HL-60 (cell line): ENCODE measurements at regions not wholly inside any gene's neighbourhood (a gene's known extent, or its start where the extent isn't known, plus 50 kb on each side); places are given as distances from the start of the nearest gene placed in this dataset.
"Not testable (repeated sequence)": the region's sequence is repeated elsewhere in the genome, so short reads cannot be mapped to it uniquely, and the experiment has no call there.

ENCODE experiments used
- POLR2AphosphoS5 ChIP-seq: IDR thresholded peaks from 2 replicates; pipeline ENCODE4 v1.6.1; 2012; ENCODE audit warnings: low read depth
- TF ChIP-seq, protein P1 (sequence below): IDR thresholded peaks from one replicate; pipeline ENCODE4 v1.5.1; 2011; ENCODE audit warnings: low read length, control low read depth, inconsistent platforms; ENCODE audit not compliant: insufficient read depth

DNA sequence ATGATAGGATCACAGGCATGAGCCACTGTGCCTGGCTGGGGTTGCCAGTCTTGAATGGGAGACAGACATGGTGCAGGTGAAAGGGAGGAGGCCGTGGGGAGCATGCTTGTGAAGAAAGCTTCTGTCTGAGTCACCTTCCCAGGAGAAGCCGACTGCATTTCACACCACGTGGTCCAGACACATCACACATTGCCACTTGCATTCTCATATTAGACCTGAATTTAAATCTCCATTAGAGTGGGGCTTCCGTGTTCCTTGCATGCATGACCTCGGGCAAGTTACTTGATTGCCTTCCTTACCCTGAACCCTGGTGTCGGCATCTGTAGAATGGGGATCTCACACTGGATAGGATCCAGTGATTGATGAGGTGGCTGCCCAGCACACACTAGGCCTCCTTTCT is 2899.6 kb downstream of the RPIA start:
- TF ChIP-seq, protein P1, sequence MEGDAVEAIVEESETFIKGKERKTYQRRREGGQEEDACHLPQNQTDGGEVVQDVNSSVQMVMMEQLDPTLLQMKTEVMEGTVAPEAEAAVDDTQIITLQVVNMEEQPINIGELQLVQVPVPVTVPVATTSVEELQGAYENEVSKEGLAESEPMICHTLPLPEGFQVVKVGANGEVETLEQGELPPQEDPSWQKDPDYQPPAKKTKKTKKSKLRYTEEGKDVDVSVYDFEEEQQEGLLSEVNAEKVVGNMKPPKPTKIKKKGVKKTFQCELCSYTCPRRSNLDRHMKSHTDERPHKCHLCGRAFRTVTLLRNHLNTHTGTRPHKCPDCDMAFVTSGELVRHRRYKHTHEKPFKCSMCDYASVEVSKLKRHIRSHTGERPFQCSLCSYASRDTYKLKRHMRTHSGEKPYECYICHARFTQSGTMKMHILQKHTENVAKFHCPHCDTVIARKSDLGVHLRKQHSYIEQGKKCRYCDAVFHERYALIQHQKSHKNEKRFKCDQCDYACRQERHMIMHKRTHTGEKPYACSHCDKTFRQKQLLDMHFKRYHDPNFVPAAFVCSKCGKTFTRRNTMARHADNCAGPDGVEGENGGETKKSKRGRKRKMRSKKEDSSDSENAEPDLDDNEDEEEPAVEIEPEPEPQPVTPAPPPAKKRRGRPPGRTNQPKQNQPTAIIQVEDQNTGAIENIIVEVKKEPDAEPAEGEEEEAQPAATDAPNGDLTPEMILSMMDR = not testable (repeated sequence)
- TF ChIP-seq POLR2AphosphoS5 = not testable (repeated sequence)
